Right ventricle myocardium inferior (tissue), 1 donor: ENCODE measurements at regions not wholly inside any gene's neighbourhood (a gene's known extent, or its start where the extent isn't known, plus 50 kb on each side); places are given as distances from the start of the nearest gene placed in this dataset.

Experiments used
- ATAC-seq: fragments of 200-7000 bp; cut with Tn5 transposase; one replicate; pipeline ENCODE4 v1.9.1; 2020; ENCODE audit warnings: mild to moderate bottlenecking, moderate library complexity
- DNase-seq: peaks from one replicate; pipeline ENCODE4 v3.0.0; 2021; ENCODE audit errors: missing footprints
- intact Hi-C: fragments of 100-400 bp; cut with DNase I; formaldehyde crosslinking; loops from one replicate; pipeline ENCODE4 v1.11.0; 2022
- donor health status: DM: no; HTN: yes; CAD: no; lungs with severe emphysema.

- DNase-seq: no peak
- no peak for ATAC-seq
- intact Hi-C loops: no loop called here
These were observed 263.1 kb upstream of the PTGER4 start for GRCh38 chr5:40416588-40416987.

GRCh38 chr5:40416098-40416497 is 263.6 kb upstream of the PTGER4 start:
- DNase-seq (no peak), ATAC-seq (no peak)
- intact Hi-C loops: no loop called here

- DNase-seq (no peak), ATAC-seq (no peak)
- intact Hi-C loops: no loop called here
These were observed 264.8 kb upstream of the PTGER4 start for GRCh38 chr5:40414922-40415321.

- DNase-seq (no peak), ATAC-seq (no peak)
- intact Hi-C loops: no loop called here
These were observed 266.0 kb upstream of the PTGER4 start for GRCh38 chr5:40413743-40414142.

GRCh38 chr5:40412771-40413170 is 266.9 kb upstream of the PTGER4 start:
- intact Hi-C loops: no loop called here
- DNase-seq (no peak), ATAC-seq (no peak)

- ATAC-seq: peak; percentile 81
- intact Hi-C loops: no loop called here
- no peak for DNase-seq
These were observed 268.6 kb upstream of the PTGER4 start for GRCh38 chr5:40410964-40411635.

- DNase-seq: no peak
- intact Hi-C loops: no loop called here
These were observed 269.4 kb upstream of the PTGER4 start for GRCh38 chr5:40410231-40410861.

GRCh38 chr5:40409601-40410000 is 270.1 kb upstream of the PTGER4 start:
- DNase-seq (no peak), ATAC-seq (peak; percentile 50)
- intact Hi-C loops: no loop called here

More at GRCh38 chr5:40410231-40410861, 269.4 kb upstream of the PTGER4 start:
- peak; percentile 62 for ATAC-seq

GRCh38 chr5:40406741-40407211 is 272.9 kb upstream of the PTGER4 start:
- ATAC-seq (no peak), DNase-seq (no peak)
- intact Hi-C loops: no loop called here

- DNase-seq (no peak), ATAC-seq (no peak)
- intact Hi-C loops: no loop called here
These were observed 273.5 kb upstream of the PTGER4 start for GRCh38 chr5:40405996-40406740.

GRCh38 chr5:40405230-40405629 is 274.5 kb upstream of the PTGER4 start:
- intact Hi-C loops: no loop called here
- DNase-seq: no peak
- ATAC-seq: peak; percentile 56

GRCh38 chr5:40404613-40405012 is 275.1 kb upstream of the PTGER4 start:
- intact Hi-C loops: no loop called here
- ATAC-seq (no peak), DNase-seq (no peak)

GRCh38 chr5:40402007-40402364 is 277.7 kb upstream of the PTGER4 start:
- intact Hi-C loops: no loop called here
- no peak for DNase-seq
- no peak for ATAC-seq

GRCh38 chr5:40401284-40402006 is 278.3 kb upstream of the PTGER4 start:
- intact Hi-C loops: no loop called here
- no peak for DNase-seq
- ATAC-seq: no peak

GRCh38 chr5:40400245-40400644 is 279.5 kb upstream of the PTGER4 start:
- ATAC-seq (peak; percentile 56), DNase-seq (no peak)
- intact Hi-C loops: no loop called here

- ATAC-seq: no peak
- intact Hi-C loops: no loop called here
- DNase-seq: no peak
These were observed 280.4 kb upstream of the PTGER4 start for GRCh38 chr5:40399349-40399748.

GRCh38 chr5:40397976-40398375 is 281.7 kb upstream of the PTGER4 start:
- no peak for DNase-seq
- intact Hi-C loops: no loop called here
- ATAC-seq: no peak

GRCh38 chr5:40397091-40397490 is 282.6 kb upstream of the PTGER4 start:
- no peak for DNase-seq
- ATAC-seq: no peak
- intact Hi-C loops: no loop called here

- ATAC-seq (no peak), DNase-seq (no peak)
- intact Hi-C loops: no loop called here
These were observed 283.4 kb upstream of the PTGER4 start for GRCh38 chr5:40396317-40396716.
